Stimulated activated CD4-positive, alpha-beta T cell treated with anti-CD3 and anti-CD28 coated beads, Interleukin-4, amount 100 ng/mL, for 48 hours (primary cell): ENCODE measurements at regions not wholly inside any gene's neighbourhood (a gene's known extent, or its start where the extent isn't known, plus 50 kb on each side); places are given as distances from the start of the nearest gene placed in this dataset.

Source experiments
- DNase-seq, 2 donors: peaks; one replicate each; pipeline ENCODE4 v3.0.0-alpha.2; 2020; ENCODE audit warnings: low read depth in 2 of 2

GRCh38 chr17:77700165-77700881 is 258.2 kb upstream of the TNRC6C start:
- DNase-seq = no peak

- no peak for DNase-seq
Observed at GRCh38 chr17:77701996-77702395, 256.5 kb upstream of the TNRC6C start.

GRCh38 chr17:77704048-77704815 is 254.3 kb upstream of the TNRC6C start:
- no peak for DNase-seq

- DNase-seq = no peak
Observed at GRCh38 chr17:77706938-77707337, 251.6 kb upstream of the TNRC6C start.

GRCh38 chr17:77707546-77707945 is 251.0 kb upstream of the TNRC6C start:
- no peak for DNase-seq

- DNase-seq = no peak
Observed at GRCh38 chr17:77708049-77708448, 250.5 kb upstream of the TNRC6C start.

- DNase-seq = no peak
Observed at GRCh38 chr17:77708936-77709335, 249.6 kb upstream of the TNRC6C start.

- DNase-seq = no peak
Observed at GRCh38 chr17:77709594-77709993, 248.9 kb upstream of the TNRC6C start.

GRCh38 chr17:77712578-77712977 is 245.9 kb upstream of the TNRC6C start:
- DNase-seq = no peak

GRCh38 chr17:77716289-77716926 is 242.1 kb upstream of the TNRC6C start:
- DNase-seq = no peak

GRCh38 chr17:77717941-77718668 is 240.4 kb upstream of the TNRC6C start:
- DNase-seq = no peak

- DNase-seq = no peak
Observed at GRCh38 chr17:77718669-77718961, 239.9 kb upstream of the TNRC6C start.

GRCh38 chr17:77719806-77720205 is 238.7 kb upstream of the TNRC6C start:
- DNase-seq = no peak

GRCh38 chr17:77720946-77721845 is 237.3 kb upstream of the TNRC6C start:
- no peak for DNase-seq

GRCh38 chr17:77721846-77722160 is 236.7 kb upstream of the TNRC6C start:
- DNase-seq = no peak

- no peak for DNase-seq
Observed at GRCh38 chr17:77722366-77722765, 236.1 kb upstream of the TNRC6C start.

- DNase-seq = no peak
Observed at GRCh38 chr17:77723071-77723908, 235.2 kb upstream of the TNRC6C start.

- DNase-seq = no peak
Observed at GRCh38 chr17:77723909-77724875, 234.3 kb upstream of the TNRC6C start.

GRCh38 chr17:77724876-77725615 is 233.5 kb upstream of the TNRC6C start:
- DNase-seq = no peak
